Spinal cord (tissue), 9 donors: ENCODE measurements at regions not wholly inside any gene's neighbourhood (a gene's known extent, or its start where the extent isn't known, plus 50 kb on each side); places are given as distances from the start of the nearest gene placed in this dataset.

Experiments used
- DNase-seq, 6 donors: peaks; one replicate each; pipeline versions ENCODE4 v3.0.0 to v3.0.0-alpha.2; 2013 to 2015; ENCODE audit warnings: low spot score in 6 of 6, low read depth in 4 of 6
- H3K27ac ChIP-seq: one replicate; pipeline ENCODE4 v1.5.1; 2013; ENCODE audit warnings: low read depth, low read length, control low read depth
- H3K27me3 ChIP-seq: one replicate; pipeline ENCODE4 v1.6.1; 2013; ENCODE audit warnings: low read length; ENCODE audit not compliant: control insufficient read depth, insufficient read depth
- H3K36me3 ChIP-seq: one replicate; pipeline ENCODE4 v1.6.1; 2013; ENCODE audit warnings: low read length; ENCODE audit not compliant: control insufficient read depth, insufficient read depth
- H3K4me1 ChIP-seq: one replicate; pipeline ENCODE4 v1.6.1; 2013; ENCODE audit warnings: low read length; ENCODE audit not compliant: control insufficient read depth, insufficient read depth
- H3K4me3 ChIP-seq: one replicate; pipeline ENCODE4 v1.5.1; 2013; ENCODE audit warnings: low read depth, low read length, control low read depth
- H3K9me3 ChIP-seq: one replicate; pipeline ENCODE4 v1.6.1; 2013; ENCODE audit warnings: low read length; ENCODE audit not compliant: control insufficient read depth, insufficient read depth
- WGBS: methylation state at CpG from one replicate; pipeline ENCODE4 v1.1.5; 2013; ENCODE audit warnings: missing lambda C conversion rate; ENCODE audit not compliant: insufficient coverage; 5-methylcytosine and 5-hydroxymethylcytosine counted together
- donor health status: healthy.

- Histone ChIP-seq H3K9me3 (no peaks in the 10 kb centered on the region), H3K27ac (no peak overlapping the region), H3K4me3 (no peak overlapping the region), H3K36me3 (no peaks in the 10 kb centered on the region), H3K27me3 (no peaks in the 10 kb centered on the region), H3K4me1 (no peaks in the 10 kb centered on the region)
- no peak for DNase-seq
- WGBS: 79% methylated on average over 2 of the region's 4 CpGs
Observed at GRCh38 chr18:77187189-77187588, 54.6 kb upstream of the MBP start.

GRCh38 chr18:77191071-77191751 is 58.4 kb upstream of the GALR1 start:
- no peak overlapping the region for H3K4me3 ChIP-seq
- H3K4me1 ChIP-seq: no peaks in the 10 kb centered on the region
- 89% methylated on average over 1 of the region's 1 CpG for WGBS

GRCh38 chr18:77197073-77197472 is 52.6 kb upstream of the GALR1 start:
- WGBS: no CpG with 5 or more reads among the region's 2 CpGs
- no peak overlapping the region for H3K4me3 ChIP-seq
- no peaks in the 10 kb centered on the region for H3K36me3 ChIP-seq
- H3K9me3 ChIP-seq: peaks cover 2% of the 10 kb centered on the region
- no peaks in the 10 kb centered on the region for H3K27me3 ChIP-seq
- no peak overlapping the region for H3K27ac ChIP-seq
- peaks cover 4% of the 10 kb centered on the region for H3K4me1 ChIP-seq
- no peak for DNase-seq

More at GRCh38 chr18:77191071-77191751, 58.4 kb upstream of the GALR1 start:
- H3K27me3 ChIP-seq: no peaks in the 10 kb centered on the region
- H3K27ac ChIP-seq: no peak overlapping the region
- H3K9me3 ChIP-seq: peaks cover 2% of the 10 kb centered on the region
- DNase-seq: no peak
- H3K36me3 ChIP-seq: no peaks in the 10 kb centered on the region

- no peak for DNase-seq
- H3K4me1 ChIP-seq: peaks cover 4% of the 10 kb centered on the region
- 92% methylated on average over 12 of the region's 16 CpGs for WGBS
- no peaks in the 10 kb centered on the region for H3K27me3 ChIP-seq
- no peak overlapping the region for H3K27ac ChIP-seq
- no peaks in the 10 kb centered on the region for H3K36me3 ChIP-seq
- no peak overlapping the region for H3K4me3 ChIP-seq
- peaks cover 2% of the 10 kb centered on the region for H3K9me3 ChIP-seq
Observed at GRCh38 chr18:77198663-77199062, 51.0 kb upstream of the GALR1 start.

- Histone ChIP-seq H3K27ac (no peak overlapping the region), H3K4me1 (peaks cover 4% of the 10 kb centered on the region), H3K27me3 (no peaks in the 10 kb centered on the region), H3K9me3 (peaks cover 2% of the 10 kb centered on the region), H3K4me3 (no peak overlapping the region), H3K36me3 (no peaks in the 10 kb centered on the region)
- peak in 1 of 6 donors; percentile 28 for DNase-seq
Observed at GRCh38 chr18:77199707-77200106, 49.9 kb upstream of the GALR1 start.
